Parathyroid adenoma (tissue), 2 donors: ENCODE measurements at regions not wholly inside any gene's neighbourhood (a gene's known extent, or its start where the extent isn't known, plus 50 kb on each side); places are given as distances from the start of the nearest gene placed in this dataset.

Source experiments
- H2AFZ ChIP-seq: fragments of 300-600 bp; sonication (generic); one replicate; pipeline ENCODE4 v1.7.0; 2017; ENCODE audit warnings: antibody characterized with exemption, mild to moderate bottlenecking
- H3K27ac ChIP-seq: fragments of 300-600 bp; sonication (generic); one replicate; pipeline ENCODE4 v1.7.0; 2017
- H3K27me3 ChIP-seq: fragments of 300-600 bp; sonication (generic); one replicate; pipeline ENCODE4 v1.7.0; 2017; ENCODE audit warnings: low read length; ENCODE audit not compliant: control insufficient read depth, insufficient read depth
- H3K36me3 ChIP-seq: fragments of 300-600 bp; sonication (generic); one replicate; pipeline ENCODE4 v1.7.0; 2017; ENCODE audit warnings: low read length; ENCODE audit not compliant: control insufficient read depth, insufficient read depth
- H3K4me1 ChIP-seq: fragments of 300-600 bp; sonication (generic); one replicate; pipeline ENCODE4 v1.7.0; 2017; ENCODE audit warnings: control low read depth
- H3K4me2 ChIP-seq: fragments of 300-600 bp; sonication (generic); one replicate; pipeline ENCODE4 v1.7.0; 2017; ENCODE audit warnings: low read length
- H3K4me3 ChIP-seq: fragments of 300-600 bp; sonication (generic); one replicate; pipeline ENCODE4 v1.7.0; 2017; ENCODE audit warnings: low read depth, low read length
- H3K79me2 ChIP-seq: fragments of 300-600 bp; sonication (generic); one replicate; pipeline ENCODE4 v1.7.0; 2017; ENCODE audit warnings: control low read depth
- H3K9ac ChIP-seq: fragments of 300-600 bp; sonication (generic); one replicate; pipeline ENCODE4 v1.7.0; 2017; ENCODE audit warnings: mild to moderate bottlenecking
- H3K9me3 ChIP-seq: fragments of 300-600 bp; sonication (generic); one replicate; pipeline ENCODE4 v1.7.0; 2017; ENCODE audit warnings: low read length; ENCODE audit not compliant: control insufficient read depth
- TF ChIP-seq, protein P1 (sequence below): fragments of 300-600 bp; sonication (generic); IDR thresholded peaks from one replicate; pipeline ENCODE4 v1.7.0; 2017; ENCODE audit warnings: antibody characterized with exemption, mild to moderate bottlenecking
- donor health status: primary hyperparathyroidism.

DNA sequence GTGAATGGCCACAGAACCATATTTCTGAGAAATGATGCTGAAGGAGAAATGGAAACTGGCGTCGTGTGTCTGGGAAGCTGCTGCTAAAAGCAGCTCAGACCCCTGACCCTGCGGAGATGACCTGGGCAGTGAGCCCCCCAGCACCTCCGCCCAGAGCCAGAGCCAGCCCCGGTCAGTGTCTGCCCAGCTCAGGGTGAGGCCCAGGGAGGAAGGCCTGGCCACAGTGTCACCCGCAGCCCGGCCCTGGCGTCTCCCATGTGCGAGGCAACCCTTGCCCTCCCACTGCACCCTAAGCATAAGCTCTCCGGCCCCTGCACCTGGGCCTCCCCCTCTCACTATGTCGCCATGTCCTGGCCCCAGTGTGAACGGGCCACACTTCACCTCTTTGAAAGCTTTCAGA, 502.8 kb downstream of the EIPR1 start:
- no peak overlapping the region for H3K4me3 ChIP-seq
- H3K79me2 ChIP-seq = no peaks in the 10 kb centered on the region
- no peak overlapping the region for H3K9ac ChIP-seq
- no peaks in the 10 kb centered on the region for H3K4me1 ChIP-seq
- no peak overlapping the region for H3K4me2 ChIP-seq
- no peak overlapping the region for H2AFZ ChIP-seq
- H3K9me3 ChIP-seq = no peaks in the 10 kb centered on the region
- no peak overlapping the region for H3K27ac ChIP-seq
- TF ChIP-seq, protein P1, sequence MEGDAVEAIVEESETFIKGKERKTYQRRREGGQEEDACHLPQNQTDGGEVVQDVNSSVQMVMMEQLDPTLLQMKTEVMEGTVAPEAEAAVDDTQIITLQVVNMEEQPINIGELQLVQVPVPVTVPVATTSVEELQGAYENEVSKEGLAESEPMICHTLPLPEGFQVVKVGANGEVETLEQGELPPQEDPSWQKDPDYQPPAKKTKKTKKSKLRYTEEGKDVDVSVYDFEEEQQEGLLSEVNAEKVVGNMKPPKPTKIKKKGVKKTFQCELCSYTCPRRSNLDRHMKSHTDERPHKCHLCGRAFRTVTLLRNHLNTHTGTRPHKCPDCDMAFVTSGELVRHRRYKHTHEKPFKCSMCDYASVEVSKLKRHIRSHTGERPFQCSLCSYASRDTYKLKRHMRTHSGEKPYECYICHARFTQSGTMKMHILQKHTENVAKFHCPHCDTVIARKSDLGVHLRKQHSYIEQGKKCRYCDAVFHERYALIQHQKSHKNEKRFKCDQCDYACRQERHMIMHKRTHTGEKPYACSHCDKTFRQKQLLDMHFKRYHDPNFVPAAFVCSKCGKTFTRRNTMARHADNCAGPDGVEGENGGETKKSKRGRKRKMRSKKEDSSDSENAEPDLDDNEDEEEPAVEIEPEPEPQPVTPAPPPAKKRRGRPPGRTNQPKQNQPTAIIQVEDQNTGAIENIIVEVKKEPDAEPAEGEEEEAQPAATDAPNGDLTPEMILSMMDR = no peak
- no peaks in the 10 kb centered on the region for H3K36me3 ChIP-seq
- no peaks in the 10 kb centered on the region for H3K27me3 ChIP-seq

DNA sequence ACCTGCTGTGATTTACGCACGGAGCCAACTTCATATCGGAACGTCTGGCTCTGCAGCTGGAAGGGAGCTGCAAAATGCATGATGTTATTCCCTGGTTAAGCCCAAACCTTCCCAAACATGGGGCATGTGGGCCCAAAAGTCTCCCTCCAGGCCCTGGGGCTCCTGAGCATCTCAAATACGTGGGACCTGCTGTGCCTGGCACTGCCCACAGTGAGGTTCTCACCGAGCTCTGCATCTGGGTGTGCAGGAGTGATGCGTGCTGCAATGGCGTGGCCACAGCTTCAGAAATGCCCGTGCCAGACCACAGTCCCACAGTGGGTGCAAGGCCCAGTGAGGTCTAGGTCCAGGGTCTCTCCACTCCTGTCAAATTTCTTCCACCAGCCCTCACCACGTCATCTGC, 503.3 kb downstream of the EIPR1 start:
- Histone ChIP-seq H3K9me3 (no peaks in the 10 kb centered on the region), H3K79me2 (no peaks in the 10 kb centered on the region), H3K4me1 (no peaks in the 10 kb centered on the region), H3K36me3 (no peaks in the 10 kb centered on the region), H2AFZ (no peak overlapping the region), H3K27ac (no peak overlapping the region), H3K27me3 (no peaks in the 10 kb centered on the region), H3K4me3 (no peak overlapping the region), H3K9ac (no peak overlapping the region), H3K4me2 (no peak overlapping the region)
- TF ChIP-seq, protein P1 = no peak

DNA sequence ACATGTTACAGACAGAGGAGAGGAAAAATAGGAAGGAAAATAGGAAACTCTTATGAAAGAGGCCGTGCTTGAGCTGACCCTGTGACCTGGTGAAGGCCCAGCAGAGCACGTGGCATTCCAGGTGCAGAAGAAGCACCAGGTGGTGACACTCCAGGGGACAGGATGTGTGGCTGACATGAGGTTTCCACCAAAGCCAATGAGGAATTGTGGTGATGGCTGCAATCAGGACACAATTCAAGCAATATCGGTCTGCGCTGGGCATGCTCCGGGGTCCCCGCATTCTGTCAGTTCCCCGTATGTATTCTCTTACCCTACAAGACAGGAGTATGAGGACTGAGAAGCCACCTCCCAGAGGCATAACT, 504.2 kb downstream of the EIPR1 start:
- Histone ChIP-seq H3K9me3 (no peaks in the 10 kb centered on the region), H3K9ac (no peak overlapping the region), H3K4me1 (no peaks in the 10 kb centered on the region), H3K27ac (no peak overlapping the region), H3K36me3 (no peaks in the 10 kb centered on the region), H3K27me3 (no peaks in the 10 kb centered on the region), H2AFZ (no peak overlapping the region), H3K4me3 (no peak overlapping the region), H3K4me2 (no peak overlapping the region), H3K79me2 (no peaks in the 10 kb centered on the region)
- TF ChIP-seq, protein P1 = no peak

DNA sequence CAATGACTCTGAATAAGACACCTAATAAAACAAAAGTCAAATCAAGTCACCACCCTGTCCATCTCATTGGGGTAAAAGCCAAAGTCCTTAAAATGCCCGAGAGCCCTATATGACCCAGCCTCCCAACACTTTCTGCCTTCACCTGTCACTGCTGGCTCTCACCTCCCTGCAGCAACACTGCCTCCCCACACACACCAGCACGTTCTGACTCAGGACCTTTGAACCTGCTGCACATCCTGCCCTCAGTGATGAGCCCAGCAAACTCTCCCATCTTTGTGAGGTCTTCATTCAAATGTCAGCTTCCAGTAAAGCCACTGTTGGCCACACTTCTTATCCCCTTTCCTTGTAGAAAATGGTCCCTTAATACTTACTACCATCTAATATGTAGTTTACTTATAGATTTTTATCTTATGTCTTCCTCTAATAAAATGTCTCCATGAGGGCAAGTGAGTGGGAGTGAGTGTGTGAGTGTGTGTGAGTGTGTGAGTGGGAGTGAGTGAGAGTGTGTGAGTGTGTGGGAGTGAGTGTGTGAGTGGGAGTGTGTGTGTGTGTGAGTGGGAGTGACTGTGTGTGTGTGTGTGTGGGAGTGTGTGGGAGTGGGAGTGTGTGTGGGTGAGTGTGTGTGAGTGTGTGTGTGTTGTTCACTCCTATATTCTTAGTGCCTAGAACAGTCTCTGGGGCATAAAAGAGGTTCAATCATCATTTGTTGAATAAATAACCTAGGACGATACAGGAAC, 504.7 kb downstream of the EIPR1 start:
- H3K79me2 ChIP-seq = no peaks in the 10 kb centered on the region
- no peaks in the 10 kb centered on the region for H3K4me1 ChIP-seq
- no peak overlapping the region for H2AFZ ChIP-seq
- no peaks in the 10 kb centered on the region for H3K27me3 ChIP-seq
- no peak overlapping the region for H3K4me3 ChIP-seq
- H3K27ac ChIP-seq = no peak overlapping the region
- TF ChIP-seq, protein P1 = no peak
- no peak overlapping the region for H3K4me2 ChIP-seq
- H3K9me3 ChIP-seq = no peaks in the 10 kb centered on the region
- no peak overlapping the region for H3K9ac ChIP-seq
- no peaks in the 10 kb centered on the region for H3K36me3 ChIP-seq

DNA sequence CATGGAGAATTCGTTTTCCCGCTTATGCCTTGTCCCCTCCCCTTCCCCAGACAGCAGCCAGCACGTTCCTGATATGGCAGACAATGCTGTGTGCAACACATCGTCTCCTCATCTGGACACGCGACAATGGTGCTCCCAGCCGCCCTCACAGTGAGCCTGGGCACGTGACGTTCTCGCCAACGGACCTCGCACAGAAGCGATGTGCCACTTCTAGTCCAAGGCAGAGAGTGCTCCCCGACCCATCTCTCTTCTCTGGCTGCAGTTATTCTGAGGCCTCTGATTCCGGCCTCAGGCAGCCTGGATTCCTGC, 505.4 kb downstream of the EIPR1 start:
- H3K9ac ChIP-seq = no peak overlapping the region
- H3K4me1 ChIP-seq = no peaks in the 10 kb centered on the region
- H3K27ac ChIP-seq = no peak overlapping the region
- no peaks in the 10 kb centered on the region for H3K9me3 ChIP-seq
- no peaks in the 10 kb centered on the region for H3K36me3 ChIP-seq
- H3K27me3 ChIP-seq = no peaks in the 10 kb centered on the region
- no peak overlapping the region for H3K4me3 ChIP-seq
- H3K4me2 ChIP-seq = no peak overlapping the region
- no peak overlapping the region for H2AFZ ChIP-seq
- TF ChIP-seq, protein P1 = no peak
- H3K79me2 ChIP-seq = no peaks in the 10 kb centered on the region
